Cardiac muscle cell (in vitro differentiated cells and primary cell): ENCODE measurements at regions not wholly inside any gene's neighbourhood (a gene's known extent, or its start where the extent isn't known, plus 50 kb on each side); places are given as distances from the start of the nearest gene placed in this dataset.

Experiments
- DNase-seq, 2 donors: peaks; one replicate each; pipeline versions ENCODE4 v3.0.0 to v3.0.0-alpha.2; 2010 to 2017; ENCODE audit warnings: low read depth in 1 of 2, low spot score in 1 of 2
- H3K27ac ChIP-seq: fragments of 200-600 bp; sonication (generic); 2 replicates; pipeline ENCODE4 v1.5.1; 2016
- H3K27me3 ChIP-seq: fragments of 200-600 bp; sonication (generic); 2 replicates; pipeline ENCODE4 v1.6.0; 2016; ENCODE audit warnings: control low read depth
- H3K36me3 ChIP-seq: fragments of 200-600 bp; sonication (generic); 2 replicates; pipeline ENCODE4 v1.5.1; 2016; ENCODE audit warnings: control low read depth
- H3K4me1 ChIP-seq: fragments of 200-600 bp; sonication (generic); 2 replicates; pipeline ENCODE4 v1.8.1; 2017; ENCODE audit warnings: low read depth, mild to moderate bottlenecking, mixed run types
- H3K4me3 ChIP-seq: fragments of 200-600 bp; sonication (generic); 2 replicates; pipeline ENCODE4 v1.5.1; 2016; ENCODE audit warnings: mild to moderate bottlenecking
- H3K9me3 ChIP-seq: fragments of 200-600 bp; sonication (generic); 2 replicates; pipeline ENCODE4 v1.5.1; 2017; ENCODE audit warnings: low read depth, mild to moderate bottlenecking, control low read depth
- CTCF ChIP-seq: IDR thresholded peaks from 2 replicates; pipeline ENCODE4 v1.5.1; 2012; ENCODE audit warnings: low read depth, mild to moderate bottlenecking, low read length

DNA sequence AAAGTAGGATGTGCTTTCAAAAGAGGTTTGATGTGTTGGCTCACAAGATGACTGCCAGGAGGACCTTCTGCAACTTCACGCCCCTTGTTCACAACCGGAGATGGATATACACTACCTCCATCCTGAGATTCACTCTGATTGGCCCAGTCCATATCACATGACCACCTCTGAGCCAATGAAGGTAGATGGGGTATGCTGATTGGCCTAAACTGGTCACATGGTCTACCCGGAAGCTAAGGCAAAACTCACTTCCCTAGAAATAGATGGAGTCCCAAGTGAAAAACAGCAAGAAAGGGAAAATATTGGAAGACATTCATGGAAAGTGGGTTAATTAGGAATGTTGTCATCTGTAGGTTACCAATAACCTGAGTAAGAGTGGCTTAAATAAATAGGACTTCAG, 119.7 kb upstream of the MRI1 start:
- no peak overlapping the region for H3K4me3 ChIP-seq
- H3K4me1 ChIP-seq: no peaks in the 10 kb centered on the region
- no peak overlapping the region for H3K27ac ChIP-seq
- no peak for TF ChIP-seq CTCF
- H3K27me3 ChIP-seq: no peaks in the 10 kb centered on the region
- no peak for DNase-seq
- H3K9me3 ChIP-seq: no peaks in the 10 kb centered on the region
- no peaks in the 10 kb centered on the region for H3K36me3 ChIP-seq

- Histone ChIP-seq H3K27ac (no peak overlapping the region), H3K4me3 (no peak overlapping the region), H3K36me3 (no peaks in the 10 kb centered on the region), H3K4me1 (no peaks in the 10 kb centered on the region), H3K27me3 (no peaks in the 10 kb centered on the region), H3K9me3 (no peaks in the 10 kb centered on the region)
- TF ChIP-seq CTCF: no peak
- no peak for DNase-seq
Measured at GRCh38 chr19:13640611-13641010, 123.7 kb upstream of the MRI1 start.

- no peak for DNase-seq
- H3K4me3 ChIP-seq: no peak overlapping the region
- no peaks in the 10 kb centered on the region for H3K36me3 ChIP-seq
Measured at GRCh38 chr19:13639342-13639929, 124.9 kb upstream of the MRI1 start.

GRCh38 chr19:13637664-13638063, 126.7 kb upstream of the MRI1 start:
- Histone ChIP-seq H3K9me3 (no peaks in the 10 kb centered on the region), H3K36me3 (no peaks in the 10 kb centered on the region), H3K27ac (no peak overlapping the region), H3K27me3 (no peaks in the 10 kb centered on the region), H3K4me1 (no peaks in the 10 kb centered on the region), H3K4me3 (no peak overlapping the region)
- DNase-seq: no peak
- no peak for TF ChIP-seq CTCF

More at GRCh38 chr19:13639342-13639929, 124.9 kb upstream of the MRI1 start:
- no peaks in the 10 kb centered on the region for H3K9me3 ChIP-seq
- no peaks in the 10 kb centered on the region for H3K27me3 ChIP-seq
- H3K4me1 ChIP-seq: no peaks in the 10 kb centered on the region
- no peak for TF ChIP-seq CTCF
- no peak overlapping the region for H3K27ac ChIP-seq

DNA sequence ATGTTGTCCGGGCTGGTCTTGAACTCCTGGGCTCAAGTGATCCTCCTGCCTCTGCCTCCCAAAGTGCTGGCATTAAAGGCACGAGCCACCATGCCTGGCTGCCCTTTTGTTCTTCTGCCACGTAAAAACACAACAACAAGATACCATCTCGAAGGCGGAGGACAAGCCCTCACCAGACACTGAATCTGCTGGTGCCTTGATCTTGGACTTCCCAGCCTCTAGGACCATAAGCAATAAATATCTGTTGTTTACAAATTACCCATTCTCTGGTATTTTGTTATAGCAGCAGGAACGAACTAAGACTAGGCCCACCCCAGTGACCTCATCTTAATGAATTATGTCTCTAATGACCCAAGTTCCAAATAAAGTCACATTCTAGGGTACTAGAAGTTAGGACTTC, 128.4 kb upstream of the CACNA1A start:
- TF ChIP-seq CTCF: no peak
- H3K9me3 ChIP-seq: no peaks in the 10 kb centered on the region
- H3K4me1 ChIP-seq: no peaks in the 10 kb centered on the region
- no peak overlapping the region for H3K4me3 ChIP-seq
- no peaks in the 10 kb centered on the region for H3K36me3 ChIP-seq
- no peak overlapping the region for H3K27ac ChIP-seq
- DNase-seq: no peak
- no peaks in the 10 kb centered on the region for H3K27me3 ChIP-seq

DNA sequence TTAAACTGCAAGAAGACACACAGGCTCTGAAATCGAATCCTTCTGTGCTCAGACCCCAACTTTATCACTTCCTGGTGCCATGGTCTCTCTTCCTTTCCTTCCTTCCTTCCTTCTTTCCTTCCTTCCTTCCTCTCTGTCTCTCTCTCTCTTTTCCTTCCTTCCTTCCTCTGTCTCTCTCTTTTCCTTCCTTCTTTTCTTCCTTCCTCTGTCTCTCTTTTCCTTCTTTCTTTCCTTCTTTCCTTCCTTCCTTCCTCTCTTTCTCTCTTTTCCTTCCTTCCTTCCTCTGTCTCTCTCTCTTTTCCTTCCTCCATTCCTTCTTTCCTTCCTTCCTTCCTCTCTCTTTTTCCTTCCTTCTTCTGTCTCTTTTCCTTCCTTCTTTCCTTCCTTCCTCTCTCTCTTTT, 127.2 kb upstream of the CACNA1A start:
- H3K27ac ChIP-seq: no peak overlapping the region
- no peak for DNase-seq

More for the DNA sequence above, 127.2 kb upstream of the CACNA1A start:
- Histone ChIP-seq H3K4me3 (no peak overlapping the region), H3K36me3 (no peaks in the 10 kb centered on the region), H3K4me1 (no peaks in the 10 kb centered on the region), H3K27me3 (no peaks in the 10 kb centered on the region), H3K9me3 (no peaks in the 10 kb centered on the region)
- no peak for TF ChIP-seq CTCF
